Forelimb muscle (tissue), 1 donor: ENCODE measurements at regions not wholly inside any gene's neighbourhood (a gene's known extent, or its start where the extent isn't known, plus 50 kb on each side); places are given as distances from the start of the nearest gene placed in this dataset.

Experiments
- DNase-seq: peaks from one replicate; pipeline ENCODE4 v3.0.0-alpha.2; 2013; ENCODE audit warnings: low read depth

DNA sequence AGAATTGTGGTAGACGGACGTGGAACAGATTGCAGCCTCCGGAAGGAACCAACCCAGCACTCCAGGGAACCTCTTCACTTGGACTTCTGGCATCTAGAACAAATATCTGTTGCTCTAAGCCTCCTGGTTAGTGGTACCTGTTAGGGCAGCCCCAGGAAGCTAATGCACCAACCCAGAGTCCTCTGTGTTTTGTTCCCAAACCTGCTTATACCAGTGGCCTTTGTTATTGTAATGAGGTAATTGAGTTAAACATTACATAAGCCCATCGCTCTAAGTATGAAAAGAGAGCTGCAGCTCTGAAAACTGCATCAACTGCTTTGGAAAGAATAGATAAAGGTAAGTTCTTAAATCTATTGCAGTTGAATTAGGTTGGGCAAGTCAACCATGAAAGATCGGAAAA lies 516.7 kb downstream of the NPHP4 start:
- DNase-seq, result no peak

DNA sequence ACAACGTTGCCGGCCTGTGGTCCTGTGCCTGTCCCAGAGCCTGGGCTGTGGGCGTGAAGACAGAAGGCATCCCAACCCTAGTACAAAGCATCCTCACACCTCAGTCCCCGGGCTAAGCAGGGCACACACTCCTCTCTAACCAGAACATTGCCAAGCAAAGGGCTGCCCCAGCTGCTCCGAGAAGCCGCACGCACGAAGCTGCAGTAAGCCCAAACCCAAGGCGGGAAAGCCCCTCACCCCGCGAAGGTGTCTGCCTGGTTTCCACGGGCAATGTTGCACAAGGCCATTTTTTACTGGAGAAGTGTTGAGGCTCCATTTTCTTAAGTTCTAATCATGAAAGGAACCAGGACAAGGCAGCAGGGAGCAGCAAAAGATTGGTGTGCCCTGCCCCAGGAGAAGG lies 519.0 kb downstream of the NPHP4 start:
- DNase-seq, result no peak

- no peak for DNase-seq
Observed at GRCh38 chr1:5466487-5466886, 525.7 kb downstream of the NPHP4 start.

GRCh38 chr1:5465281-5465711 lies 526.9 kb downstream of the NPHP4 start:
- peak; percentile 0 for DNase-seq

GRCh38 chr1:5464366-5464765 lies 527.9 kb downstream of the NPHP4 start:
- DNase-seq, result no peak

DNA sequence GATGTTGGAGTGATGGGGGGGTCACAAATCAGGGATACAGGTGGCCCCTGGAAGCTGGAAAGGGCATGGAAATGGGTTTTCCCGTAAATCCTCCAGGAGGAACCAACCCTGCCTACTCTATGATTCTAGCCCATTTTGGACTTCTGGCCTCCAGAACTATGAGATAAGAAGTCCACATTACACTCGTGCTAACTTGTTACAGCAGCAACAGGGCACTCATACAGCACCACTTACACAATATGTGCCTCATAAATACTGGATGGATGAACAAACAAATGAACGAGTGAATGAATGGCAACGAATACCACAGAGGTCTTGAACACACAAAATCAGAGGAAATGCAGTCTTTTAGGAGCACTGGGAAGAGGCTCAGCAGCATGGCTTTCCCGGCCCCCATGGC lies 531.3 kb downstream of the NPHP4 start:
- no peak for DNase-seq

DNA sequence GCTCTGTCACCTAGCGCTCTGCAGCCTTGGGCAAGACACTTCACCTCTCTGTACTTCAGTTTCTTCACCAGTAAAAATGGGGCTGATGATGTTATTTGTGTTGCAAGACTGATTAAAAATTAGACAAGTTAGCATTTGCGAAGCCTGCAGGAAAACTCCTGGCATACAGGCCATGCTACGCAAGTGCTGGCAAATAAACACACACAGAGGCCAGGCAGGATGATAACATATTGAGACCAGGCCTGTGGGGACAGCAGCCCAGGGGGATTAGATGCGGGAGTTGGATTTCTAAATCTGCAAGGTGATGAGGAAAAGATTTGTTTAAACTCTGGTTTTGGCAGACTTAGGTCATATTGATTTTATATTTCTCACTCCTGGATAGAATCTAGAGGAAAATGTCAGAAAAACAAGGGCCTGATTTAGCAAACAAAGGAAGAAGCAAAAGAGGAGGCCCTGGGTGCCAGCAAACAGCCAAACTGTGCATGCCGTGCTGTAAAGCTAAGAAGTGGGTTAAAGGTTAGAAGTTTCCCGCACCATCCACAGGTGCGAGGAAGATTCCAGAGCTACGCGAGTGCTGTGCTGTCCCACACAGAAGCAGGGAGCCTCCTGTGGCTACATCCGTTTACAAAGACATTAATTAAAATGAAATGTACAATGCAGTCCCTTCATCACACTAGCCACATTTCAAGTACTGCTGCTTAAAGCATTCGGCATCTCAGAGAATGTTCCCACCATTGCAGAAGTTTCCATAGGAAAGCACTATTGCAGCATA lies 532.2 kb downstream of the NPHP4 start:
- no peak for DNase-seq

- no peak for DNase-seq
Observed at GRCh38 chr1:5458248-5458647, 534.0 kb downstream of the NPHP4 start.

- no peak for DNase-seq
Observed at GRCh38 chr1:5456090-5456811, 536.0 kb downstream of the NPHP4 start.

DNA sequence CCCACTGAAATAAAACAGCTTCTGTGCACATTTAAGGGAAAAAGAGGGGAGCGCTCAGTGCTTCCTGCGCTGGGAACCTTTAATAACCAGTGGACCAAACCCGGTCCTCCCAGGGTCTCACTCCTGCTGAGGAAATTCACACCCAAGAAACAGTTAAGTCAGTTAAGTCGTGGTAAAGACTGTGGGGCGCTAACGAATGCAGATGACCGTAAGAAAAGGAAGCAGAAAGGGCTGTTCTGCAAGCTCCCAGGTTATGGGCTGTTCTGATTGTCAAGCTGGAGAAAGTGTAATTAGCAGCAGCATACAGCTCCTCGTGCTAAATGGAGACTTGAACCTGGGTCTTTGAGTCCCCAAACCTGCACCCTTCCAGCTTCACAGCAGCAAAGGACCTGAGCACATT lies 536.6 kb downstream of the NPHP4 start:
- no peak for DNase-seq

DNA sequence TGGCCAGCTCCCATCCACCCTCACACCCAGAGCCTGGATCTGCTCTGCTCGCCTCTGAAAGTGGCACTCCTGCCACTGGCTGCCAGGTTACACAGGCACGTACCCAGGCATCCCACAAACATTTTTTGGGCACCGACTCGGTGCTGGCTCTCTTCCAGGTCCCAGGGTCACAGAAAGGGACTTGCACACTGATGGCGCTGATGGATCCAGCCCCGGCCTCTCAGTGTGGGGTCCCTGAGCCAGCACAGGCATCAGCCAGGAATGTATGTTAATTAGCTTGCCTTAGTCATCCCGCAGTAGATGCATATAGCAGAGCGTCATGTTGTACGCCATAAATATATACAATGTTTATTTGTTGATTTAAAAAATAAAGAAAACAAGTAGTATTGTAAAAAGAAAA lies 537.2 kb downstream of the NPHP4 start:
- DNase-seq, result no peak

DNA sequence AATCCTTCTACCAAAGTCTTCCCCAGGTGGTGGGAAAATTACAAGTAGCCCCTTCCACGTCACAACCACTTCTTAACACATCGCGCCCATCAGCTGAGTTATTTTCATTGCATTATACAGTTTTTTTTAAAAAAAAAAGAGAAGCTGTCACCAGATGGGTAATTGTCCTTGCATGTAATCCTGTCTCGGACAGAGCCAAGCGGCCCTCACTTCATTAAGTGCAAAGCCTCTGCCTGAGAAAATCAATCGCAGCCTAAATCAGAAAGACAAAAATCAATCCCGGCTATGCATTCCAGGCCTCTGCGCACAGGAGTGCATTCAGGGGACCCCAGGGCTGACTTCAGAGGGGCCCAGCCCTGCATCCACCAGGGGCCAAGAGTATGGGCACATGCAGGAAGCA lies 538.9 kb downstream of the NPHP4 start:
- DNase-seq, result no peak

GRCh38 chr1:5451671-5452070 lies 540.6 kb downstream of the NPHP4 start:
- DNase-seq, result no peak

DNA sequence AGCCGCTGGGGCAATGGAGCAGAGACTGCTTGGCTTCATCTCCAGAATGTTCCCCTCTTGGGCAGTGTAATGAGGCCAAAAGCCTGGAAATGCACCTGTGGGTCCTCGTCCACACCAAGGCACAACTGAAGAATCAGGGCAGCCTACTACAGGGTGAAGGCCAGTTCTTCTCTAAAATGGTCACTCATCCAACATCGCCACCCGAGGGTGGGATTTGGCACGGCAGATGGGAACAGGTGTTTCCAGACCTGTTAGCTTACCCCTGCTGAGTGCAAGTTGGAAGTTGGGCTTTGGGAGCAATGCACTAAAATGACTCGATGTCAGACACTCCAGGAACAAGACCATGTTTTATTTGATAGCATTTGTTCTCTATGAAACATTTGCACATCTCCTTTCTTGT lies 543.7 kb downstream of the NPHP4 start:
- no peak for DNase-seq

- DNase-seq, result no peak
Observed at GRCh38 chr1:5447503-5447960, 544.7 kb downstream of the NPHP4 start.

GRCh38 chr1:5444396-5444795 lies 547.8 kb downstream of the NPHP4 start:
- no peak for DNase-seq

DNA sequence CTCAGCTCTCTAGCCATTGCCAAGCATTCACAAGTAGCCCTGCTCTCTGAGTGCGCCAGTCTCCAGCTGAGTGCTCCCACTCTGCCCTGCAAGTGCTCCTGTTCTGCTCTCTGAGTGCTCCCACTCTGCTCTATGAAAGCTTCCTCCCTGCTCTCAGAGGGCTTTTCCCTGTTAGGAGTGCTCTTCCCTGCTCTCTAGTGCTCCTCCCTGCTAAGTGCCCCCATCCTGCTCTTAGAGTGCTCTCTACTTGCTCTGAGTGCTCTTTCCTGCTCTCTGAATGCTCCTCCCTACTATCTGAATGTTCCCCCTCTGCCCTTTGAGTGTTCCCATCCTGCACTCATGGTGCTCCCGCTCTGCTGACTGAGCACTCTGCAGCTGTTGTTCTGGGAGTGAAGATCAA lies 555.4 kb downstream of the NPHP4 start:
- no peak for DNase-seq

DNA sequence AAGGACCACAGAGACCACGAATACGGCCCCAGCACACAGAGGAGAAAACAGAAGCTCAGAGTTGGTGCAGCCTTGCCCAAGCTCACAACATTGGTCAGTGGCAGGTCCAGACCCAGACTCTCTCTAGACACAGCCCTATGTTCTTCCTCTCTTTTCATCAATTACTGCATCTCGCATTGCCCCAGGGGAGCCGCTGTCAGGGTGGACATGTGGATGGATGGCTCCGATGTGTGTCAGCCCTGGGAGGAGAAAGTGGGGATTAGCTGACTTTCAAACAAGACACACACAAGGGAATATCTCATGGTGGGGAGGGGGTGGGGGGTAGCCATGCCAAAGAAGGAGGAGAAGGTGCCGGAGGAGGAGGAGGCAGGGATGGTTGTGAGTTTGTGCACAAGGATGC lies 556.8 kb downstream of the NPHP4 start:
- no peak for DNase-seq

GRCh38 chr1:5432436-5432835 lies 559.8 kb downstream of the NPHP4 start:
- DNase-seq, result no peak

DNA sequence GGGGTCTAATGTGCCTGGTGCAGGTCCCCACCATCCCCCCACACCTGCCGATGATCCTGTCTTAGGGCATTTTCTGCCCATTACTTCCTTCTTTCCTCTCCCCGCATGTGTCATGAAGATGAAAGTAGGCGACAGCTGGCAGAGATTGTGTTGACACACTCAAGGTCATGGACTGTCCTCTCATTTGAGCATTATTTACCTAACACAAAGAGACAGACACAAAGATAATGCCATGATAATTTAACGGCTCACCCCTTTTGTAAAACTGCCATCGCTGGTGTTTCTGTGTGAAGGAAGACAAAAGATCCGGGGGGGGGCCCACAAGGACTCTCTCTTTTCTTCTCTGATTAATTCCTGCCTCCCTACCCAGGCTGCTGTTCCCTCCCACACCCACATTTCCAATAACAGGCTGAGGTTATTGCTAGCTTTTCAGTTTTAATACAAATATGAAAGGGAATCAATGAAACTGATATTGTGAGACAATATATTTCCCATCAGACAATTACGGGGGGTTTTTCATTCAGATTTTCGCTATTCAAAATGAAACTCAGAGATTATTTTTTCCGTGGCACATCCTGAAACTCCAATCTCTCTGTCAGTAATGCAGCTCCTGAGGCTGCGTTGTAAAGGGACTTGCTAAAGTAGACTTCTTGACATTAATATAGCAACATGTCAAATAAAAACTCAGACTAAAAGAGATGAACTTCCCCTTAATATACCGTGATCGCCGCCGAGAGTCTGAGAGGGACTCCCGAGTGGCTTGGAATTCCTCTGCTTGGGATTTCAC lies 561.1 kb downstream of the NPHP4 start:
- no peak for DNase-seq

GRCh38 chr1:5430136-5430535 lies 562.1 kb downstream of the NPHP4 start:
- no peak for DNase-seq

DNA sequence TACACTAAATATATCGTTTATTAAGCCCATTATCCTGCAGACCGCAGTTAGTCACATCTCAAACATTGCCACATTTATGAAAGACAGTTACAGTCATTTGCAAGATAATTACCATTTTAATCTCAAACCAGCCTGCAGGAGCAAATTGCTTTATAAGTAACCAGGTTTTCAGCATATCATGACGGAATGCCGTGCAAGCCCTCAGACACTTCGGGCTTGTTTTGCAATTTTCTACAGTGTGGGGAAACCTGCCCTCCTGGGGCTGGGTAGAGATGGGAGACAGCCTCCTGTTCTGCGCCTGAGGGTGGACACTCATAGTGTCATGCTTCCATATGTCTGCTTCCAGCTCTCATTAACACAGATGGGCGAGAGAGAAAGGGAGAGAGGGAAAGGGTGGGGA lies 563.9 kb downstream of the NPHP4 start:
- DNase-seq, result no peak
